Adrenal gland (tissue), 9 donors: ENCODE measurements at regions not wholly inside any gene's neighbourhood (a gene's known extent, or its start where the extent isn't known, plus 50 kb on each side); places are given as distances from the start of the nearest gene placed in this dataset.

Experiments
- DNase-seq, 7 donors: peaks; one replicate each; pipeline ENCODE4 v3.0.0-alpha.2; 2019 to 2020
- H3K27ac ChIP-seq, 5 donors: fragments of 200-600 bp; sonication (generic) in 4 of 5; 1 replicate in 3 of 5; 2 replicates in 2 of 5; pipeline versions ENCODE4 v1.5.1 to v1.8.0; 2016 to 2020; ENCODE audit warnings: mild to moderate bottlenecking in 1 of 5
- H3K27me3 ChIP-seq: fragments of 200-600 bp; 2 replicates; pipeline ENCODE4 v1.8.0; 2021
- H3K36me3 ChIP-seq, 2 donors: fragments of 200-600 bp; replicated peaks in 1 of 2; 1 replicate in 1 of 2; 2 replicates in 1 of 2; pipeline versions ENCODE4 v1.5.1 to v1.8.0; 2018 to 2022
- H3K4me1 ChIP-seq, 2 donors: fragments of 200-600 bp; replicated peaks in 1 of 2; 1 replicate in 1 of 2; 2 replicates in 1 of 2; pipeline versions ENCODE4 v1.5.1 to v1.8.0; 2018 to 2021
- H3K4me3 ChIP-seq, 4 donors: fragments of 200-600 bp; sonication (generic) in 3 of 4; one replicate each; pipeline ENCODE4 v1.5.1; 2016 to 2018
- H3K9me3 ChIP-seq, 3 donors: fragments of 200-600 bp; sonication (generic) in 1 of 3; replicated peaks in 1 of 3; 1 replicate in 2 of 3; 2 replicates in 1 of 3; pipeline versions ENCODE4 v1.5.1 to v1.8.0; 2016 to 2021
- POLR2A ChIP-seq, 2 donors: fragments of 450-650 bp; IDR thresholded peaks; one replicate each; pipeline ENCODE4 v1.6.1; 2017; ENCODE audit warnings: antibody characterized with exemption in 2 of 2, mild to moderate bottlenecking in 2 of 2, moderate library complexity in 1 of 2
- WGBS, 4 donors: extraction: QIAGEN DNeasy Blood & Tissue Kit in 2 of 4; methylation state at CpG; one replicate each; pipeline versions ENCODE4 v1.1.5 to v1.1.7; 2013 to 2017; 5-methylcytosine and 5-hydroxymethylcytosine counted together
- intact Hi-C, 2 donors: fragments of 100-400 bp; cut with DNase I; formaldehyde crosslinking; loops; one replicate each; pipeline versions ENCODE4 v1.14.1 to v1.15.0; 2022 to 2023
- TF ChIP-seq, protein P1 (sequence below), 6 experiments: fragments of 450-650 bp in 4 of 6; fragments of 200-600 bp in 2 of 6; sonication (generic) in 1 of 6; IDR thresholded peaks; 1 replicate in 5 of 6; 2 replicates in 1 of 6; pipeline versions ENCODE4 v1.5.1 to v1.8.0; 2016 to 2021; ENCODE audit warnings: antibody characterized with exemption in 6 of 6, mild to moderate bottlenecking in 2 of 6, moderate library complexity in 1 of 6
- donor health status: healthy with polysubstance abuse.
- donor health status: Bipolar disorder and iron deficiency.
- donor health status: DM: yes; HTN: yes; CAD: no.
- donor health status: DM: no; HTN: no; CAD: no.
- donor health status: DM: no; HTN: no; CAD: no.

GRCh38 chrX:131703646-131704045 is 159.8 kb downstream of the OR13H1 start:
- no peaks in the 10 kb centered on the region for H3K4me1 ChIP-seq
- intact Hi-C loops = no loop called here
- H3K9me3 ChIP-seq = no peaks in the 10 kb centered on the region
- no peak for TF ChIP-seq POLR2A (IDR thresholded peaks at IDR 0.05)
- TF ChIP-seq, protein P1, sequence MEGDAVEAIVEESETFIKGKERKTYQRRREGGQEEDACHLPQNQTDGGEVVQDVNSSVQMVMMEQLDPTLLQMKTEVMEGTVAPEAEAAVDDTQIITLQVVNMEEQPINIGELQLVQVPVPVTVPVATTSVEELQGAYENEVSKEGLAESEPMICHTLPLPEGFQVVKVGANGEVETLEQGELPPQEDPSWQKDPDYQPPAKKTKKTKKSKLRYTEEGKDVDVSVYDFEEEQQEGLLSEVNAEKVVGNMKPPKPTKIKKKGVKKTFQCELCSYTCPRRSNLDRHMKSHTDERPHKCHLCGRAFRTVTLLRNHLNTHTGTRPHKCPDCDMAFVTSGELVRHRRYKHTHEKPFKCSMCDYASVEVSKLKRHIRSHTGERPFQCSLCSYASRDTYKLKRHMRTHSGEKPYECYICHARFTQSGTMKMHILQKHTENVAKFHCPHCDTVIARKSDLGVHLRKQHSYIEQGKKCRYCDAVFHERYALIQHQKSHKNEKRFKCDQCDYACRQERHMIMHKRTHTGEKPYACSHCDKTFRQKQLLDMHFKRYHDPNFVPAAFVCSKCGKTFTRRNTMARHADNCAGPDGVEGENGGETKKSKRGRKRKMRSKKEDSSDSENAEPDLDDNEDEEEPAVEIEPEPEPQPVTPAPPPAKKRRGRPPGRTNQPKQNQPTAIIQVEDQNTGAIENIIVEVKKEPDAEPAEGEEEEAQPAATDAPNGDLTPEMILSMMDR (IDR thresholded peaks at IDR 0.05) = no peak
- no peak overlapping the region for H3K27ac ChIP-seq
- 58 to 89% (median 79%) methylated on average over 6 of the region's 6 CpGs for WGBS, 4 donors
- no peaks in the 10 kb centered on the region for H3K36me3 ChIP-seq
- DNase-seq = peak in 1 of 7 donors; percentile 26
- peak overlapping the region in 2 of 4 donors; percentile 18 to 68 for H3K4me3 ChIP-seq
- H3K27me3 ChIP-seq = peaks cover 4% of the 10 kb centered on the region

DNA sequence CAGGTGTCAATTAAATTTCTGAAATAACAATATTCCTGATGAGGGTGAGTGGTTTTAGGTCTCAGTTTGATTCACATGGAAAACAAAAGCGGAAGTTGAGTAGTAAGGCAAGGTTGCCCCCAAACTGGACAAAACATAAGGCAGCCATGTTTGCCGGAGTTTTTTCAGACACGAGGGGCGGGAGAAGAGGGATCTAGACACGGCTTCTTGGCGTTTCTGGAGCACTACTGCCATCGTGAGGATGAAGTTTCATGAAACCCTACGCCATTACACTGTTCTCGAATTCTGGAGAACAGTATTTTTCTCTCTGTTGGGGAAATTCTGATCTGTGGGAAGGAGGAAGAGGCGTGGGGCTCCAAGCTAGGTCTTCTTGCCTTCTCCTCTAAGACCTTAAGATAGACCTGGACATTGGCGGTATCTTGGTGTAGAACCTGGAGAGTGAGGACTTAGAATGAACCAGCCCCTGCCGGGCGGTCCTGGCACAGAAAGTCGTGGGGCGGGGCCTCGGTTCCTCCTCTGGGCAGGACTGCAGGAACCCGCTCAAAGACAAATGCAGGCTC is 160.3 kb downstream of the OR13H1 start:
- H3K4me3 ChIP-seq = peak overlapping the region in 2 of 4 donors; percentile 18 to 68
- H3K27ac ChIP-seq = peak overlapping the region in 2 of 5 donors; percentile 63 to 84
- H3K4me1 ChIP-seq = no peaks in the 10 kb centered on the region
- DNase-seq = peak in 5 of 7 donors; percentile 74 to 97 (median 92)
- 46 to 88% (median 68%) methylated on average over 11 to 17 of the region's 17 CpGs for WGBS, 4 donors
- no peak for TF ChIP-seq POLR2A (IDR thresholded peaks at IDR 0.05)
- TF ChIP-seq, protein P1 (IDR thresholded peaks at IDR 0.05) = peak in 4 of 6 experiments; percentile 16 to 80 (median 66)
- no peaks in the 10 kb centered on the region for H3K9me3 ChIP-seq
- intact Hi-C loops = no loop called here
- no peaks in the 10 kb centered on the region for H3K27me3 ChIP-seq
- H3K36me3 ChIP-seq = no peaks in the 10 kb centered on the region

- Histone ChIP-seq H3K4me3 (no peak overlapping the region), H3K4me1 (no peaks in the 10 kb centered on the region), H3K27ac (no peak overlapping the region), H3K36me3 (no peaks in the 10 kb centered on the region), H3K9me3 (no peaks in the 10 kb centered on the region), H3K27me3 (no peaks in the 10 kb centered on the region)
- DNase-seq = no peak
- WGBS, 4 donors = 60 to 90% (median 88%) methylated on average over 1 to 6 of the region's 6 CpGs
- intact Hi-C loops = no loop called here
- TF ChIP-seq, protein P1 (IDR thresholded peaks at IDR 0.05) = no peak
- no peak for TF ChIP-seq POLR2A (IDR thresholded peaks at IDR 0.05)
Measured at GRCh38 chrX:131709553-131709952, 165.7 kb downstream of the OR13H1 start.

GRCh38 chrX:131711478-131711867 is 167.6 kb downstream of the OR13H1 start:
- 76 to 85% (median 80%) methylated on average over 8 of the region's 8 CpGs for WGBS, 4 donors
- H3K36me3 ChIP-seq = no peaks in the 10 kb centered on the region
- no peaks in the 10 kb centered on the region for H3K27me3 ChIP-seq
- H3K9me3 ChIP-seq = no peaks in the 10 kb centered on the region
- no peak for TF ChIP-seq POLR2A (IDR thresholded peaks at IDR 0.05)
- TF ChIP-seq, protein P1 (IDR thresholded peaks at IDR 0.05) = no peak
- peak overlapping the region in 1 of 4 donors; percentile 48 for H3K4me3 ChIP-seq
- intact Hi-C loops = no loop called here
- no peak for DNase-seq
- no peaks in the 10 kb centered on the region for H3K4me1 ChIP-seq
- H3K27ac ChIP-seq = no peak overlapping the region
